GM23338 (cell line): ENCODE measurements at regions not wholly inside any gene's neighbourhood (a gene's known extent, or its start where the extent isn't known, plus 50 kb on each side); places are given as distances from the start of the nearest gene placed in this dataset.

Experiments
- ATAC-seq: fragments of 200-7000 bp; cut with Tn5 transposase; 3 replicates; pipeline ENCODE4 v1.9.1; 2020
- DNase-seq: peaks from one replicate; pipeline ENCODE4 v3.0.0-alpha.2; 2015; ENCODE audit warnings: low spot score
- H2AFZ ChIP-seq: fragments of 200-600 bp; sonication (generic); 2 replicates; pipeline ENCODE4 v1.8.0; 2016; ENCODE audit warnings: antibody characterized with exemption, mild to moderate bottlenecking, moderate library complexity
- H3F3A ChIP-seq: fragments of 200-600 bp; sonication (generic); replicated peaks from 2 replicates; pipeline ENCODE4 v1.8.0; 2017; ENCODE audit warnings: antibody characterized with exemption, mixed run types, low read depth
- H3K27ac ChIP-seq: fragments of 200-600 bp; sonication (generic); 2 replicates; pipeline ENCODE4 v1.6.1; 2016; ENCODE audit warnings: low read depth
- H3K27me3 ChIP-seq: fragments of 200-600 bp; sonication (generic); 2 replicates; pipeline ENCODE4 v1.8.0; 2016; ENCODE audit warnings: mild to moderate bottlenecking, mixed run types, moderate library complexity; ENCODE audit not compliant: insufficient read depth
- H3K36me3 ChIP-seq: fragments of 200-600 bp; sonication (generic); 2 replicates; pipeline ENCODE4 v1.8.0; 2016; ENCODE audit warnings: mild to moderate bottlenecking; ENCODE audit not compliant: insufficient read depth
- H3K4me1 ChIP-seq: fragments of 200-600 bp; sonication (generic); 2 replicates; pipeline ENCODE4 v1.8.0; 2016; ENCODE audit warnings: mild to moderate bottlenecking, moderate library complexity; ENCODE audit not compliant: insufficient read depth
- H3K4me2 ChIP-seq: fragments of 200-600 bp; sonication (generic); 2 replicates; pipeline ENCODE4 v1.7.1; 2017; ENCODE audit warnings: mixed run types
- H3K4me3 ChIP-seq: fragments of 200-600 bp; sonication (generic); 2 replicates; pipeline ENCODE4 v1.6.1; 2016; ENCODE audit warnings: mixed run types
- H3K79me2 ChIP-seq: fragments of 200-600 bp; sonication (generic); replicated peaks from 2 replicates; pipeline ENCODE4 v1.8.0; 2017; ENCODE audit warnings: mild to moderate bottlenecking; ENCODE audit not compliant: insufficient read depth
- H3K9me2 ChIP-seq: fragments of 200-600 bp; sonication (generic); 2 replicates; pipeline ENCODE4 v1.8.0; 2017; ENCODE audit not compliant: insufficient read depth
- H4K20me1 ChIP-seq: fragments of 200-600 bp; sonication (generic); replicated peaks from 2 replicates; pipeline ENCODE4 v1.8.0; 2017; ENCODE audit warnings: mild to moderate bottlenecking; ENCODE audit not compliant: insufficient read depth
- H3K27ac Mint-ChIP-seq: 2 replicates; pipeline ENCODE4 v1.8.0; 2020; ENCODE audit warnings: inconsistent platforms, mild to moderate bottlenecking, moderate library complexity, mixed read lengths
- H3K27me3 Mint-ChIP-seq: 3 replicates; pipeline ENCODE4 v1.8.0; 2022; ENCODE audit warnings: low read depth, mild to moderate bottlenecking, moderate library complexity, mixed read lengths, inconsistent platforms; ENCODE audit not compliant: insufficient read depth, poor library complexity
- H3K36me3 Mint-ChIP-seq: 3 replicates; pipeline ENCODE4 v1.8.0; 2021; ENCODE audit warnings: low read depth, mild to moderate bottlenecking, inconsistent platforms, moderate library complexity, mixed read lengths
- H3K4me1 Mint-ChIP-seq: 3 replicates; pipeline ENCODE4 v1.8.0; 2020; ENCODE audit warnings: mild to moderate bottlenecking, inconsistent platforms, mixed read lengths
- H3K4me3 Mint-ChIP-seq: 3 replicates; pipeline ENCODE4 v1.8.0; 2021; ENCODE audit warnings: moderate library complexity, mild to moderate bottlenecking, inconsistent platforms, mixed read lengths
- H3K9me3 Mint-ChIP-seq: 3 replicates; pipeline ENCODE4 v1.8.0; 2020; ENCODE audit warnings: moderate library complexity, mild to moderate bottlenecking, inconsistent platforms, mixed read lengths
- CREB1 ChIP-seq: fragments of 250-450 bp; sonication (Bioruptor Pico); IDR thresholded peaks from 2 replicates; pipeline ENCODE4 v1.5.0; 2020; ENCODE audit warnings: low read depth, mild to moderate bottlenecking, moderate library complexity
- EZH2 ChIP-seq: fragments of 200-600 bp; sonication (generic); IDR thresholded peaks from one replicate; pipeline ENCODE4 v1.8.0; 2017; ENCODE audit warnings: antibody characterized with exemption, mild to moderate bottlenecking, low read depth; ENCODE audit not compliant: unreplicated experiment
- EZH2phosphoT487 ChIP-seq: fragments of 200-600 bp; sonication (generic); IDR thresholded peaks from one replicate; pipeline ENCODE4 v1.8.1; 2018; ENCODE audit warnings: antibody characterized with exemption; ENCODE audit not compliant: unreplicated experiment
- JUNB ChIP-seq: IDR thresholded peaks from one replicate; pipeline ENCODE4 v1.6.1; 2016; ENCODE audit warnings: antibody characterized with exemption; ENCODE audit not compliant: unreplicated experiment
- NANOG ChIP-seq: IDR thresholded peaks from 2 replicates; pipeline ENCODE4 v1.6.1; 2016; ENCODE audit warnings: antibody characterized with exemption, borderline replicate concordance
- POLR2AphosphoS5 ChIP-seq: IDR thresholded peaks from 2 replicates; pipeline ENCODE4 v1.6.1; 2016; ENCODE audit warnings: antibody characterized with exemption, low read depth
- STAT1 ChIP-seq: IDR thresholded peaks from one replicate; pipeline ENCODE4 v1.6.1; 2016; ENCODE audit warnings: antibody characterized with exemption; ENCODE audit not compliant: unreplicated experiment
- ZNF114 ChIP-seq: fragments of 250-450 bp; sonication (Bioruptor Pico); IDR thresholded peaks from 2 replicates; pipeline ENCODE4 v1.5.0; 2020; ENCODE audit warnings: mild to moderate bottlenecking, moderate library complexity
- ZNF331 ChIP-seq: fragments of 250-450 bp; sonication (Bioruptor Pico); IDR thresholded peaks from 2 replicates; pipeline ENCODE4 v1.5.0; 2020; ENCODE audit warnings: low read depth, mild to moderate bottlenecking, moderate library complexity
- TF ChIP-seq, protein P1 (sequence below): IDR thresholded peaks from one replicate; pipeline ENCODE4 v1.6.1; 2018; ENCODE audit warnings: antibody characterized with exemption; ENCODE audit not compliant: unreplicated experiment
- TF ChIP-seq, protein P2 (sequence below): IDR thresholded peaks from 2 replicates; pipeline ENCODE4 v1.6.1; 2016; ENCODE audit warnings: antibody characterized with exemption
- TF ChIP-seq, protein P3 (sequence below): fragments of 250-450 bp; sonication (Bioruptor Pico); IDR thresholded peaks from 2 replicates; pipeline ENCODE4 v1.5.0; 2020; ENCODE audit warnings: mild to moderate bottlenecking, moderate library complexity
- TF ChIP-seq, protein P4 (sequence below), 2 experiments: fragments of 200-600 bp in 1 of 2; sonication (generic) in 1 of 2; conservative IDR thresholded peaks; 2 replicates each; pipeline versions ENCODE4 v1.5.1 to v1.6.1; 2016 to 2017; ENCODE audit warnings: antibody characterized with exemption in 2 of 2, low read depth in 2 of 2, mild to moderate bottlenecking in 2 of 2, moderate library complexity in 1 of 2

DNA sequence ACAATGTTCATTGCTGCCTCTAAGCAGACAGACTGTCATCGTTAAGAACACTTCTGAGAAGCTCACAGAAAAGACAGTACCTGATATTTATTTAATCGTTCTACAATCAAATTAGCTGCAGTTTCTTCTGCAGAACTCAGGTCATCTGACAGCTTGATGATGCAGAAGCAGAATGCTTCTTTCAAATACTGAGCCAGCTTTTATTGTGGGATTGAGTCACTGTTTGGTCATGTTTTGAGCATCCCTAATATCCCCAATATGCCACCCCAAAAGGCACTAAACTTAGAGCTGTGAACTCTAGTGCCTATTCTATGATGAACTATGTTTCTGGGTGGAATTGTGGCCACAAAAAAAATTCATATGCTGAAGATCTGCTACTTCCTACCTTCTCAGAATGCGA lies 51.0 kb upstream of the NLGN4Y start:
- Histone ChIP-seq H3K4me2 (no peak overlapping the region), H3K27me3 (no peaks in the 10 kb centered on the region), H3K4me1 (peaks cover 9% of the 10 kb centered on the region; the same call in 1 of the 2 replicates), H3K79me2 (no peaks in the 10 kb centered on the region), H4K20me1 (no peaks in the 10 kb centered on the region), H2AFZ (no peak overlapping the region), H3F3A (no peaks in the 10 kb centered on the region), H3K36me3 (no peaks in the 10 kb centered on the region), H3K27ac (no peak overlapping the region), H3K9me2 (no peaks in the 10 kb centered on the region), H3K4me3 (no peak overlapping the region)
- H3K27ac Mint-ChIP-seq = no peak overlapping the region
- ATAC-seq (no peak), DNase-seq (no peak)
- peaks cover 4% of the 10 kb centered on the region for H3K27me3 Mint-ChIP-seq
- H3K9me3 Mint-ChIP-seq = no peaks in the 10 kb centered on the region
- H3K4me3 Mint-ChIP-seq = no peak overlapping the region
- peaks cover 18% of the 10 kb centered on the region for H3K4me1 Mint-ChIP-seq
- TF ChIP-seq POLR2AphosphoS5 = no peak
- TF ChIP-seq STAT1 = no peak
- TF ChIP-seq CREB1 = no peak
- TF ChIP-seq EZH2phosphoT487 = no peak
- TF ChIP-seq, protein P1, sequence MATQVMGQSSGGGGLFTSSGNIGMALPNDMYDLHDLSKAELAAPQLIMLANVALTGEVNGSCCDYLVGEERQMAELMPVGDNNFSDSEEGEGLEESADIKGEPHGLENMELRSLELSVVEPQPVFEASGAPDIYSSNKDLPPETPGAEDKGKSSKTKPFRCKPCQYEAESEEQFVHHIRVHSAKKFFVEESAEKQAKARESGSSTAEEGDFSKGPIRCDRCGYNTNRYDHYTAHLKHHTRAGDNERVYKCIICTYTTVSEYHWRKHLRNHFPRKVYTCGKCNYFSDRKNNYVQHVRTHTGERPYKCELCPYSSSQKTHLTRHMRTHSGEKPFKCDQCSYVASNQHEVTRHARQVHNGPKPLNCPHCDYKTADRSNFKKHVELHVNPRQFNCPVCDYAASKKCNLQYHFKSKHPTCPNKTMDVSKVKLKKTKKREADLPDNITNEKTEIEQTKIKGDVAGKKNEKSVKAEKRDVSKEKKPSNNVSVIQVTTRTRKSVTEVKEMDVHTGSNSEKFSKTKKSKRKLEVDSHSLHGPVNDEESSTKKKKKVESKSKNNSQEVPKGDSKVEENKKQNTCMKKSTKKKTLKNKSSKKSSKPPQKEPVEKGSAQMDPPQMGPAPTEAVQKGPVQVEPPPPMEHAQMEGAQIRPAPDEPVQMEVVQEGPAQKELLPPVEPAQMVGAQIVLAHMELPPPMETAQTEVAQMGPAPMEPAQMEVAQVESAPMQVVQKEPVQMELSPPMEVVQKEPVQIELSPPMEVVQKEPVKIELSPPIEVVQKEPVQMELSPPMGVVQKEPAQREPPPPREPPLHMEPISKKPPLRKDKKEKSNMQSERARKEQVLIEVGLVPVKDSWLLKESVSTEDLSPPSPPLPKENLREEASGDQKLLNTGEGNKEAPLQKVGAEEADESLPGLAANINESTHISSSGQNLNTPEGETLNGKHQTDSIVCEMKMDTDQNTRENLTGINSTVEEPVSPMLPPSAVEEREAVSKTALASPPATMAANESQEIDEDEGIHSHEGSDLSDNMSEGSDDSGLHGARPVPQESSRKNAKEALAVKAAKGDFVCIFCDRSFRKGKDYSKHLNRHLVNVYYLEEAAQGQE = no peak
- TF ChIP-seq, protein P2, sequence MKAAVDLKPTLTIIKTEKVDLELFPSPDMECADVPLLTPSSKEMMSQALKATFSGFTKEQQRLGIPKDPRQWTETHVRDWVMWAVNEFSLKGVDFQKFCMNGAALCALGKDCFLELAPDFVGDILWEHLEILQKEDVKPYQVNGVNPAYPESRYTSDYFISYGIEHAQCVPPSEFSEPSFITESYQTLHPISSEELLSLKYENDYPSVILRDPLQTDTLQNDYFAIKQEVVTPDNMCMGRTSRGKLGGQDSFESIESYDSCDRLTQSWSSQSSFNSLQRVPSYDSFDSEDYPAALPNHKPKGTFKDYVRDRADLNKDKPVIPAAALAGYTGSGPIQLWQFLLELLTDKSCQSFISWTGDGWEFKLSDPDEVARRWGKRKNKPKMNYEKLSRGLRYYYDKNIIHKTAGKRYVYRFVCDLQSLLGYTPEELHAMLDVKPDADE = no peak
- TF ChIP-seq, protein P3, sequence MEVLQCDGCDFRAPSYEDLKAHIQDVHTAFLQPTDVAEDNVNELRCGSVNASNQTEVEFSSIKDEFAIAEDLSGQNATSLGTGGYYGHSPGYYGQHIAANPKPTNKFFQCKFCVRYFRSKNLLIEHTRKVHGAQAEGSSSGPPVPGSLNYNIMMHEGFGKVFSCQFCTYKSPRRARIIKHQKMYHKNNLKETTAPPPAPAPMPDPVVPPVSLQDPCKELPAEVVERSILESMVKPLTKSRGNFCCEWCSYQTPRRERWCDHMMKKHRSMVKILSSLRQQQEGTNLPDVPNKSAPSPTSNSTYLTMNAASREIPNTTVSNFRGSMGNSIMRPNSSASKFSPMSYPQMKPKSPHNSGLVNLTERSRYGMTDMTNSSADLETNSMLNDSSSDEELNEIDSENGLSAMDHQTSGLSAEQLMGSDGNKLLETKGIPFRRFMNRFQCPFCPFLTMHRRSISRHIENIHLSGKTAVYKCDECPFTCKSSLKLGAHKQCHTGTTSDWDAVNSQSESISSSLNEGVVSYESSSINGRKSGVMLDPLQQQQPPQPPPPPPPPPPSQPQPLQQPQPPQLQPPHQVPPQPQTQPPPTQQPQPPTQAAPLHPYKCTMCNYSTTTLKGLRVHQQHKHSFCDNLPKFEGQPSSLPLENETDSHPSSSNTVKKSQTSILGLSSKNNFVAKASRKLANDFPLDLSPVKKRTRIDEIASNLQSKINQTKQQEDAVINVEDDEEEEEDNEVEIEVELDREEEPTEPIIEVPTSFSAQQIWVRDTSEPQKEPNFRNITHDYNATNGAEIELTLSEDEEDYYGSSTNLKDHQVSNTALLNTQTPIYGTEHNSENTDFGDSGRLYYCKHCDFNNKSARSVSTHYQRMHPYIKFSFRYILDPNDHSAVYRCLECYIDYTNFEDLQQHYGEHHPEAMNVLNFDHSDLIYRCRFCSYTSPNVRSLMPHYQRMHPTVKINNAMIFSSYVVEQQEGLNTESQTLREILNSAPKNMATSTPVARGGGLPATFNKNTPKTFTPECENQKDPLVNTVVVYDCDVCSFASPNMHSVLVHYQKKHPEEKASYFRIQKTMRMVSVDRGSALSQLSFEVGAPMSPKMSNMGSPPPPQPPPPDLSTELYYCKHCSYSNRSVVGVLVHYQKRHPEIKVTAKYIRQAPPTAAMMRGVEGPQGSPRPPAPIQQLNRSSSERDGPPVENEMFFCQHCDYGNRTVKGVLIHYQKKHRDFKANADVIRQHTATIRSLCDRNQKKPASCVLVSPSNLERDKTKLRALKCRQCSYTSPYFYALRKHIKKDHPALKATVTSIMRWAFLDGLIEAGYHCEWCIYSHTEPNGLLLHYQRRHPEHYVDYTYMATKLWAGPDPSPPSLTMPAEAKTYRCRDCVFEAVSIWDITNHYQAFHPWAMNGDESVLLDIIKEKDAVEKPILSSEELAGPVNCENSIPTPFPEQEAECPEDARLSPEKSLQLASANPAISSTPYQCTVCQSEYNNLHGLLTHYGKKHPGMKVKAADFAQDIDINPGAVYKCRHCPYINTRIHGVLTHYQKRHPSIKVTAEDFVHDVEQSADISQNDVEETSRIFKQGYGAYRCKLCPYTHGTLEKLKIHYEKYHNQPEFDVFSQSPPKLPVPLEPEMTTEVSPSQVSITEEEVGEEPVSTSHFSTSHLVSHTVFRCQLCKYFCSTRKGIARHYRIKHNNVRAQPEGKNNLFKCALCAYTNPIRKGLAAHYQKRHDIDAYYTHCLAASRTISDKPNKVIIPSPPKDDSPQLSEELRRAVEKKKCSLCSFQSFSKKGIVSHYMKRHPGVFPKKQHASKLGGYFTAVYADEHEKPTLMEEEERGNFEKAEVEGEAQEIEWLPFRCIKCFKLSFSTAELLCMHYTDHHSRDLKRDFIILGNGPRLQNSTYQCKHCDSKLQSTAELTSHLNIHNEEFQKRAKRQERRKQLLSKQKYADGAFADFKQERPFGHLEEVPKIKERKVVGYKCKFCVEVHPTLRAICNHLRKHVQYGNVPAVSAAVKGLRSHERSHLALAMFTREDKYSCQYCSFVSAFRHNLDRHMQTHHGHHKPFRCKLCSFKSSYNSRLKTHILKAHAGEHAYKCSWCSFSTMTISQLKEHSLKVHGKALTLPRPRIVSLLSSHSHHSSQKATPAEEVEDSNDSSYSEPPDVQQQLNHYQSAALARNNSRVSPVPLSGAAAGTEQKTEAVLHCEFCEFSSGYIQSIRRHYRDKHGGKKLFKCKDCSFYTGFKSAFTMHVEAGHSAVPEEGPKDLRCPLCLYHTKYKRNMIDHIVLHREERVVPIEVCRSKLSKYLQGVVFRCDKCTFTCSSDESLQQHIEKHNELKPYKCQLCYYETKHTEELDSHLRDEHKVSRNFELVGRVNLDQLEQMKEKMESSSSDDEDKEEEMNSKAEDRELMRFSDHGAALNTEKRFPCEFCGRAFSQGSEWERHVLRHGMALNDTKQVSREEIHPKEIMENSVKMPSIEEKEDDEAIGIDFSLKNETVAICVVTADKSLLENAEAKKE (CRISPR knock-in tag) = no peak
- TF ChIP-seq ZNF114 = no peak
- TF ChIP-seq ZNF331 = no peak
- TF ChIP-seq EZH2 = no peak
- TF ChIP-seq NANOG = no peak
- no peak for TF ChIP-seq JUNB
- TF ChIP-seq, protein P4, sequence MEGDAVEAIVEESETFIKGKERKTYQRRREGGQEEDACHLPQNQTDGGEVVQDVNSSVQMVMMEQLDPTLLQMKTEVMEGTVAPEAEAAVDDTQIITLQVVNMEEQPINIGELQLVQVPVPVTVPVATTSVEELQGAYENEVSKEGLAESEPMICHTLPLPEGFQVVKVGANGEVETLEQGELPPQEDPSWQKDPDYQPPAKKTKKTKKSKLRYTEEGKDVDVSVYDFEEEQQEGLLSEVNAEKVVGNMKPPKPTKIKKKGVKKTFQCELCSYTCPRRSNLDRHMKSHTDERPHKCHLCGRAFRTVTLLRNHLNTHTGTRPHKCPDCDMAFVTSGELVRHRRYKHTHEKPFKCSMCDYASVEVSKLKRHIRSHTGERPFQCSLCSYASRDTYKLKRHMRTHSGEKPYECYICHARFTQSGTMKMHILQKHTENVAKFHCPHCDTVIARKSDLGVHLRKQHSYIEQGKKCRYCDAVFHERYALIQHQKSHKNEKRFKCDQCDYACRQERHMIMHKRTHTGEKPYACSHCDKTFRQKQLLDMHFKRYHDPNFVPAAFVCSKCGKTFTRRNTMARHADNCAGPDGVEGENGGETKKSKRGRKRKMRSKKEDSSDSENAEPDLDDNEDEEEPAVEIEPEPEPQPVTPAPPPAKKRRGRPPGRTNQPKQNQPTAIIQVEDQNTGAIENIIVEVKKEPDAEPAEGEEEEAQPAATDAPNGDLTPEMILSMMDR (conservative IDR thresholded peaks at IDR 0.05; ENCODE audit: low read depth in 2 of 2) = no peak
- no peaks in the 10 kb centered on the region for H3K36me3 Mint-ChIP-seq
